HG02642 (cell line): ENCODE measurements at regions not wholly inside any gene's neighbourhood (a gene's known extent, or its start where the extent isn't known, plus 50 kb on each side); places are given as distances from the start of the nearest gene placed in this dataset.
"Not testable (repeated sequence)": the region's sequence is repeated elsewhere in the genome, so short reads cannot be mapped to it uniquely, and the experiment has no call there.

Source experiments
- ATAC-seq: cut with Tn5 transposase; IDR thresholded peaks from one replicate; pipeline ENCODE4 v1.9.1; 2021; ENCODE audit warnings: mild to moderate bottlenecking; ENCODE audit not compliant: unreplicated experiment, poor library complexity

DNA sequence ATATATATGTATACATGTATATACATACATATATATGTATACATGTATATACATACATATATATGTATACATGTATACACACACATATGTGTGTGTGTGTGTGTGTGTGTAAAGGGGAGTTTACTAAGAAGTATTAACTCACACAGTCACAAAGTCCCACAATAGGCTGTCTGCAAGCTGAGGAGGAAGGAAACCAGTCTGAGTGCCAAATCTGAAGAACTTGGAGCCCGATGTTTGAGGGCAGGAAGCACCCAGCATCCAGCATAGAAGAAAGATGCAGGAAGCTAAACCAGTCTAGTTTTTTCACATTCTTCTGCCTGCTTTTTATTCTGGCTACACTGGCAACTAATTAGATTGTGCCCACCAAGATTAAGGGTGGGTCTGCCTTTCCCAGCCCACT lies 591.5 kb downstream of the PRR16 start:
- no peak for ATAC-seq

DNA sequence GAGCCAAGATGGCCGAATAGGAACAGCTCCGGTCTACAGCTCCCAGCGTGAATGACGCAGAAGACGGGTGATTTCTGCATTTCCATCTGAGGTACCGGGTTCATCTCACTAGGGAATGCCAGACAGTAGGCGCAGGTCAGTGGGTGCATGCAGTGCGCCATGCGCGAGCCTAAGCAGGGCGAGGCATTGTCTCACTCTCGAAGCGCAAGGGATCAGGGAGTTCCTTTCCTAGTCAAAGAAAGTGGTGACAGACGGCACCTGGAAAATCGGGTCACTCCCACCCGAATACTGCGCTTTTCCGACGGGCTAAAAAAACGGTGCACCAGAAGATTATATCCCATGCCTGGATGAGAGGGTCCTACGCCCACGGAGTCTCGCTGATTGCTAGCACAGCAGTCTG lies 600.1 kb downstream of the PRR16 start:
- ATAC-seq, result not testable (repeated sequence)

DNA sequence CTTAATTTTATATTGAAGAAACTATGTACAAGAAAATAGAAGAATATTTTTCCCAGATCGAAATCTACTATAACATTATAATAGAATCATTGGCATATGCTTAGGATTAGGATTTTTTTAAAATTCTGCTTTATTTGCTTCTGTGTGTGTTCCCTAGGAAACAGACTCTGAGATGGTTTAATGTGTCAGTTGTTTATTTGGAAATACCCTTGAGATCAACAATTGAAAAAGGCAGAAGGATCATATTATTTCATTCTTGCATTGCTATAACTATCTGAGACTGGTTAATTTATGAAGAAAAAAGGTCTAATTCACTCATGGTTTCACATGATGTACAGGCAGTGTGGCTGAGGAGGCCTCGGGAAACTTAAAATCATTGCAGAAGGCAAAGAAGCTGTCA lies 622.6 kb downstream of the PRR16 start:
- no peak for ATAC-seq

DNA sequence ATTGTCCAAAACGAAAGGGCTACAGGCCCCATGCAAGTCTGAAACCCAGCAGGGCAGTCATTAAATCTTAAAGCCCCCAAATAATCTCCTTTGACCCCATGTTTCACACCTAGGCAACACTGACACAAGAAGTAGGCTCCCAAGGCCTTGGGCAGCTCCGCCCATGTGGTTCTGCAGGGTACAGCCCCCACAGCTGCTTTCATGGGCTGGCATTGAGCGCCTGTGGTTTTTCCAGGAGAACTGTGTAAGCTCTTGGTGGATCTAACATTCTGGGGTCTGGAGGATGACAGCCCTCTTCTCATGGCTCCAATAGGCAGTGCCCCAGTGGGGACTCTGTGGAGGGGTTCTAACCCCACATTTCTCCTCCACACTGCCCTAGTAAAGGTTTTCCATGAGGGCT lies 623.5 kb downstream of the PRR16 start:
- ATAC-seq, result no peak

DNA sequence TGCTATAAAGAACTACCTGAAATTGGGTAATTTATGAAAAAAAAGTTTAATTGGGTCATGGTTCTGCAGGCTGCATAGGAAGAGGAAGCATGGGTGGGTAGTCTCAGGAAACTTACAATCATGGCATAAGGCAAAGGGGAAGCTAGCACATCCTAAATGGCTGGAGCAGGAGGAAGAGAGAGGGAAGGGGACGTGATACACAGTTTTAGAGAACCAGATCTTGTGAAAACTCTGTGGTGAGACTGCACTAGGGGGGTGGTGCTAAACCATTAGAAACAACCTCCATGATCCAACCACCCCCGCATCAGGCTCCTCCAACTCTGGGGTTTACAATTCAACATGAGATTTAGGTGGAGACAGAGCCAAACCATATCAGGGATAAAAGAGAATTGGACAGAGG lies 624.2 kb downstream of the PRR16 start:
- ATAC-seq, result no peak

DNA sequence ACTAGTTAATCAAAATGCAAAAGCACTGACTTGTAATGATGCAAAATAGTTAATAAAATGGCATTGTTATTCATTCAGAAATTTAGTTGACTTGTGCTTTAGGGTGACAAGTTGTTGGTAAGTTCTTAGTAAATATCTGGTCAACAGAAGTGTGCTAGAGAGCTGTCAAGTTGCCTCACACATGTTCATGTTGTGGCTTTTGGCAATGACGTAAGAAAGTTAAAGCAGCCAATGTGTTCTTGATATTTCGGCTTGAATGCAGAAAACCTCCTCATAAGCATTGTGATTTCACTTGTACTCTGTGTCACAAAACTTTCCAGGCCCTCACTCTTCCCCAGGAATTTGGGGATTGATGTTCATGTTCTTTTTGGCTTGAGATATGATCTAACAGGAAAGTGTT lies 626.7 kb downstream of the PRR16 start:
- ATAC-seq, result no peak

DNA sequence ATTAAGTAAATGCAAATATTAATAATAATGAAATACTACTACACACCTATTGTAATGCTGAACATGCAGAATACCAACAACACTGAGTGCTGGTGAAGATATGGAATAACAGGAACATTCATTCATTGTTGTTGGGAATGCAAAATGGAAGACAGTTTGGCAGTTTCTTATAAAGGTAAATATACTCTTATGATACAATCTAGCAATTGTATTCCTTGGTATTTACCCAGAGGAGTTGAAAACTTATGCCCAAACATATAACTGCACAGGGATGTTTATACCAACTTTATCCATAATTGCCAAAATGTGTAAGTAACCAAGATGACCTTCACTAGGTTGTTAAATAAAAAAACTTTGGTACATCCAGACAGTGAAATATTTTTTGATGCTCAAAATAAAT lies 636.8 kb downstream of the PRR16 start:
- no peak for ATAC-seq

DNA sequence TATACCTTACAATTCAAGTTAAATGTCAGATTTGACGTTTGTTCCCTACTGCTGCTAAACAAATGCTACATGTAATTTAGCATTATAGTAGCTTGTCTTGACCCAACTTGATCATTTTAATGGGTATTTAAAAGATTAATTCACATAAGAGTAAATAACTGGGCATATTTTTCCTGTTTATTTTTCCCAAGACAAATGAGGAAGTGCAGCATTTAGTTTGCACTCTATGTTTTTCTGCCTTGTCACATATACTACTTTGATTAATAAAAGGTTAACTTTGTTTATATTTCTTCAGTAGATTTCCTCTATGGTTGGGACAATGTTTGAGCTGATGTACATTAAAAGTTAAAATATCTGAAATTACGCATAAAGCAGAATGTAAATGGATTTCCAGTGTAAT lies 641.8 kb downstream of the PRR16 start:
- ATAC-seq, result no peak

DNA sequence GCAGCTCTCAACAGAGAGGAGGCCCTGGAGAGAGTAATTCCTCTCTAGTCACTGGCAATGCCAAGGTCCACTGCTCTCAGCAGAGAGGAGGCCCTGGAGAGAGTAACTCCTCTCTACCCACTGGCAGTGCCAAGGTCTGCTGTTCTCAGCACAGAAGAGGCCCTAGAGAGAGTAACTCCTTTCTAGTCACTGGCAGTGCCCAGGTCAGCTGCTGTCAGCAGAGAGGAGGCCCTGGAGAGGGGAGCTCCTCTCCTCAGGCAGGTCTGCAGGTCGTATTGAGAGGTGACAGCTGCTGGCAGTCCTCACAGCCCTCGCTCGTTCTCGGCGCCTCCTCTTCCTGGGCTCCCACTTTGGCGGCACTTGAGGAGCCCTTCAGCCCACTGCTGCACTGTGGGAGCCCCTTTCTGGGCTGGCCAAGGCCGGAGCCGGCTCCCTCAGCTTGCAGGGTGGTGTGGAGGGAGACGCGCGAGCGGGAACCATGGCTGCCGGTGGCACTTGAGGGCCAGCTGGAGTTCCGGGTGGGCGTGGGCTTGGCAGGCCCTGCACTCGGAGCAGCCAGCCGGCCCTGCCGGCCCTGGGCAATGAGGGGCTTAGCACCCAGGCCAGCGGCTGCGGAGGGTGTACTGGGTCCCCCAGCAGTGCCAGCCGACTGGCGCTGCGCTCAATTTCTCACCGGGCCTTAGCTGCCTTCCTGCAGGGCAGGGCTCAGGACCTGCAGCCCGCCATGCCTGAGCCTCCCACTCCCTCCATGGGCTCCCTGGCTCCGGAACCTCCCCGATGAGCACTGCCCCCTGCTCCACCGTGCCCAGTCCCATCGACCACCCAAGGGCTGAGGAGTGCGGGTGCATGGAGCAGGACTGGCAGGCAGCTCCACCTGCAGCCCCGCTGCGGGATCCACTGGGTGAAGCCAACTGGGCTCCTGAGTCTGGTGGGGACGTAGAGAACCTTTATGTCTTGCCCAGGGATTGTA lies 642.9 kb downstream of the PRR16 start:
- not testable (repeated sequence) for ATAC-seq

DNA sequence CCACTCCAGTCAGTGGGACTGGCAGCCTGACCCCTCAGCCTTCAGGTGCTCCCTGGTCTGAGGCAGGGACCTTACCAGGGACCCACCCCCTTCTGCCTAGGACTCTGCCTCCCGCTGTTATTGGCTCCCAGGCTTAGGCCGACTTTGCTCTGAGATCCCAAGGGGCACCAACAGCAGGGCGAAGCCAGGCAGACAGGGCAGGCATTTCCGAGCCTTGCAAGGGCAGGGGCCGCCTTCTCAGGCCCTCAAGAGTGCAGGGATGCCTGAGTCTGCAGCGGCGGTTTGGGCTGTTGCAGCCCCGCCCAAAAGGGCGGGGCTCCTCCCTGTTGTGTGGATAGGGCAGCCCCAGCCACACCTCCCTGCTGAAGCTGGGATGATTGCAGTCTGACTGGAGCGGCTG lies 644.6 kb downstream of the PRR16 start:
- ATAC-seq, result no peak

DNA sequence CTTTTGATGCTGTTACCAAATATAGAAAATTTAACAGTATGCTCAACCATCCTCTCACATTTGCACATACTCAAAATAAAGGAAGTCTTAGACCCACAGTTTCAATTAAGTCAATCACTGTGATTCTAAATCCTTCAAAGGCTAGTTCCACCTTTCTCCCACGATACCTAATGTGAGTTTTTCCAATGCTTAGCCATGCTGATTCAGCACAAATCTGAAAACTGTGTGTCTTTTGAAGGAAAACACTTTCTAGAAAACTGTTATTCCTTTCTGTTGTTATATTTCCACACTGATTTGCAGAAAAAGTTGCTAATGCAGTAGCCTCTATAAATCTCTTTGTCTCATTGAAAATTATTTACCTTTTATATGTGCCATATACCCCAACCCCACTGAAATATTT lies 645.7 kb downstream of the PRR16 start:
- ATAC-seq, result no peak

DNA sequence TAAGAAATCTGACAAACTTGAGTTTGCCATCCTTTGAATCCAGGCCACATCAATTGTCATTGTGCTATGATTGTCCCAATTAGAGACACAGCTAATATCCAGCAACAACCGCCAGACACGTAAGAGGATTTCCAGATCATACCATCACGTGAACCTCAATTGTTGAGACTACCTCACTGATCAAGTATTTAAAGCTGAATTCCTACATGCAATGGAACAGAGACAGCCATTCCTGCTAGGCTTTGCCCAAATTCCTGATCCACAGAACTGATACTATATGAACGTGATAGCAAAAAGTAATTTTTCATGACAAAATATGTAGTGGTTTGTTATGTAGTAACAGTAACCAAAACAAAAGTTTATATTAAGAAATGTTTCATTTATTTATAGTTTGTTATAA lies 657.7 kb downstream of the PRR16 start:
- ATAC-seq, result no peak

DNA sequence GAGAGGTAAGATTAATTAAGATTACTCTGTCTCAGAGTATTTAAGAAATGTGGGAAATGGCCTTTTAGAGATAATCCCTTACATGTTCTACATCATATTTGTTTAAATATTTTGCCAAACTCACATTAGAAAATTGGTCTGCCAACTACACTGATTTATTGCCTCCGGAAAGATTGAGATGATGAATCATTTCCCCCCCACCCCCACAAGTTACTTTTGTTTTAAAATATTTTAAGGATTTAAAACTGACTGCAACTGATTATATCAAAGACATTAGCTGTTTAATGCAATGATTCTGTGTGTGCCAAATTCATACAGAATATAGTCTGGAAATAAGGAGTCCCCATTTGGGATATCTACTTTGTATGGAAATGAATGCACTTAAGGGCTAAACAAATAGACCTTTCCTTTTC lies 674.4 kb downstream of the PRR16 start:
- no peak for ATAC-seq

DNA sequence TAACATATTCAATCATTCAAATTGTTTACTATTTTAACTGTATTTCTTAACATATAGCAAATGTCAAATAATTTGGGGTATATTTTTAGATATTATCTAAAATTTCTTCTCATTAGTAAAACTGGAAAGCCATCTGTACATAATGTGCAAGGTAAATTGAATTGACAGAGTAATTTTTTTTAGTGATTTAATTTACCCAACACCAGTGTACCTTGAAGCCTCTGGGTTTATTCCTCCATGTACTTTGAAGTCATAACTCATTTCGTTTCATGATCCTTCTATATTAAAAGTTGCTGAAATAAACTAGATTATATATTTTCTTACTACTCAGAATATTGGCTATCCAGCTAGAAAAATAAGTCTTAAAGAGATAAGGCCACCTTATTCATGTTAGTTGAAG lies 674.9 kb downstream of the PRR16 start:
- no peak for ATAC-seq

DNA sequence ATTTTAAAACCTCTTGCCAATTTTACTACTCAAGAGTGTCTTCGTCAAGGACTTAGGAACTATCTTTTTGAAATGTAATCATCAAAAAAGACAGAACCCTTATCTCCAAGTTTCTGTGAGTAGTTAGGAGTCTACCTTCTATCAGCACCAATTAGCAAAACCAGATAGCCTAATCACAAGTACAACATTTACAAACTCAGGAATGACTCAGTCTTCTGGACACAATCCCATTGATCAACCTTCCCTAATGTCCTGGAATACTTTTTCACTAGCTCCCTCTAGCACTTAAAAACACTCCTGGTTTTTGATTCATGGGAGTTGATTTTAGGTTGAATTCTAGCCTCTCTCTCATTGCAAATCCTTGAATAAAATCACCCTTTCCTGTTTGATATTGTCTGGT lies 680.7 kb downstream of the PRR16 start:
- ATAC-seq, result no peak

DNA sequence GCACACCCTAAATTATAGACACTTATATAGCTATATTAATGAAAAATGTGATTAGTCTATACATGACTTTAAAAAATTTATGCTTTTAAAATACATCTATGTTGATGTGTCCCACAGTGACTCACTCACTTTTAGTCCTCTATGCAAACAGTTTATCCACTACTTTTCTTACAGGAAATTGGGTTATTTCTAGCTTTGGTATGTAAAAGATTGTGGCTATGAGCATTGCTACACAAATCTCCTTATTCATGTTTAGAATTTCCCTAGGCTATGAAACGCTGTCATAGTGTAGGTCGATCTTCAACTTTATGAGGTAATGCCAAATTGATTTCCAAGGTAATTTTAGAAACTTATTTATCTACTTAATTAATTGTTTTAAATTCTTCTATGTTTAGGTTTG lies 687.4 kb downstream of the PRR16 start:
- ATAC-seq, result no peak

DNA sequence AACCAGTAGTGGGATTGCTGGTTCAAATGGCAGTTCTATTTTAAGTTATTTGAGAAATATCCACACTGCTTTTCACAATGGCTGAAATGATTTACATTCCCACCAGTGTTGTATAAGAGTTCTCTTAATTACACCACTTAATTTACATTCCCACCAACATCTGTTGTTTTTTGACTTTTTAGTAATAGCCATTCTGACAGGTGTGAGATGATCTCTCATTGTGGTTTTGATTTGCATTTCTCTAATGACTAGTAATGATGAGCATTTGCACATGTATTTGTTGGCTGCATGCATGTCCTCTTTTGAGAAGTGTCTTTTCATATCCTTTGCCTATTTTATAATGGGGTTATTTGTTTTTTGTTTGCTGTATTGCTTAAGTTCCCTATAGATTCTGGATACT lies 688.3 kb downstream of the PRR16 start:
- ATAC-seq, result no peak

DNA sequence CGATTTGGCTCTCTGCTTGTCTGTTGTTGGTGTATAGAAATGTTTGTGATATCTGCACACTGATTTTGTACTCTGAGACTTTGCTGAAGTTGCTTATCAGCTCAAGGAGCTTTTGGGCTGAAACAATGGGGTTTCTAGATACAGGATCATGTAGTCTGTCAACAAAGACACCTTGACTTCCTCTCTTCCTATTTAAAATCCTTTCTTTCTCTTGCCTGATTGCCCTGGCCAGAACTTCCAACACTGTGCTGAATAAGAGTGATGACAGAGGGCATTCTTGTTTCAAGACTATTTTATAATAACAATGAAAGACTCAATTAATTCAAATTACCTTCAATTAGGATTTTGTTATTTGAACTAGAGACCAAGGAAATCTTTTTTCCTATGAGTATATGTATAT lies 692.5 kb downstream of the PRR16 start:
- no peak for ATAC-seq

DNA sequence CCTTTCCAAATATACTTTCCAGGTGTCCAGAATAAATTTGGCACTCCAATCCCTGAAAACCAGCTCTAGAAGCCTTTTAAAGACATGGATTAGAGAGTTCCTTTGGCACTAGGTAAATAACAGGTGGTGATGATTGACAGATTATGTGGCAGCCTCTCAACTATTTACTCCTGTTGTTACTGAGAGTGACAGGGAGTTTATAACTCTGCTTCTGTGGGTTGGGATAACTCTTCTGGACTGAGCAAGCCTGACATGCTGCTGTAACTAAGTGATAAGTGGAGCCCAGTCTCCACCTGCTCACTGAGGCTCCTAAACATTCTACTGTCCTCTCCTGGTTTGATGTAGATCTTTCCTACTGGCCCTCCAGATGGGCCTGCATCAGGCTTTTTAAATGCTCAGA lies 693.2 kb upstream of the FTMT start:
- ATAC-seq, result no peak

DNA sequence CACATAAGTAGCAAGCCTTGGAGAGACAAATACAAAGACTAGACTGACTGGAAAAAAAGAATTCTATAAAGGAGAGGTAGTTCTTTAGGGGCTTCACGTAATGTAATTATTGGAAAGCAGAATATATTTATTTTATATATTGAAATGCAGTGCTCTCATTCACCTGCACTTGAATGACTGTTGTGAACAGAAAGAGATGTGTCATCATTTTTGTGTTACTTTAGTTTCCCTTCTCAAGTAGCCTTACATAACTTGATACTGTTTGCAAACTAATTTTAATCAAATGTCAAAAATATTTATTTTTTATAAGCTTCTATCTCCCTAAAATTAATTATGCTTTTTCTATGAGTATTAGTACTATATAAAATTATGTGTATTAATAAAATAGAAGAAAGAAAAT lies 691.1 kb upstream of the FTMT start:
- no peak for ATAC-seq

DNA sequence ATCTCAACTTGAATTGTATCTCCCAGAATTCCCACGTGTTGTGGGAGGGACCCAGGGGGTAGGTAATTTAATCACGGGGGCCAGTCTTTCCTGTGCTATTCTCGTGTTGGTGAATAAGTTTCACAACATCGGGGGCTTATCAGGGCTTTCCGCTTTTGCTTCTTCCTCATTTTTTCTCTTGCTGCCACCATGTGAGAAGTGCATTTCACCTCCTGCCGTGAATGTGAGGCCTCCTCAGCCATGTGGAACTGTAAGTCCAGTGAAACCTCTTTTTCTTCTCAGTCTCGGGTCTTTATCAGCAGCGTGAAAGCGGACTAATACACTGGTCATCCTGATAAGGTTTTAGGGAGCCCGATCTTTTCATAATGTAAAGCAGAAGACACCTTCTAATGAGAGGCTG lies 687.0 kb upstream of the FTMT start:
- no peak for ATAC-seq

DNA sequence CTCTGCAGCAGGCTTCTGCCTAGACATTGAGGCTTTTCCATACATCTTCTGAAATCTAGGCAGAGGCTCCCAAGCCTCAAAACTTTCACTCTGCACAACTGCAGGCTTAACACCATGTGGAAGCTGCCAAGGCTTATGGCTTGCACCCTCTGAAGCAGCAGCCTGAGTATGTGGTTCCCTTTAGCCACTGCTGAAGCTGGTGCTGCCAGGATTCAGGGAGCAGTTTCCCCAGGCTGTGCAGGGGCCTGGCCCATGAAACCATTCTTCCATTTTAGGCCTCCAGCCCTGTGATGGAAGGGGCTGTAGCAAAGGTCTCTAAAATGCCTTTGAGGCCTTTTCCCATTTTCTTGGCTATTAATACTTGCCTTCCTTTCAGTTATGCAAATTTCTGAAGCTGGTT lies 680.3 kb upstream of the FTMT start:
- no peak for ATAC-seq
